T-helper 2 cell treated with Interferon-gamma antibody and Interleukin-4, amounts not matched to agents 5 μg/mL and 100 μg/mL, for 36 hours (primary cell): ENCODE measurements at regions not wholly inside any gene's neighbourhood (a gene's known extent, or its start where the extent isn't known, plus 50 kb on each side); places are given as distances from the start of the nearest gene placed in this dataset.

ENCODE experiments used
- DNase-seq: peaks from one replicate; pipeline ENCODE4 v3.0.0; 2021; ENCODE audit warnings: low spot score
- H3K27ac Mint-ChIP-seq: one replicate; pipeline ENCODE4 v1.8.0; 2021; ENCODE audit warnings: mild to moderate bottlenecking, mixed read lengths
- H3K27me3 Mint-ChIP-seq: one replicate; pipeline ENCODE4 v1.8.0; 2021; ENCODE audit warnings: low read depth, mixed read lengths
- H3K36me3 Mint-ChIP-seq: one replicate; pipeline ENCODE4 v1.8.0; 2021; ENCODE audit warnings: low read depth, mixed read lengths
- H3K4me1 Mint-ChIP-seq: one replicate; pipeline ENCODE4 v1.8.0; 2021; ENCODE audit warnings: low read depth, mixed read lengths
- H3K4me3 Mint-ChIP-seq: one replicate; pipeline ENCODE4 v1.8.0; 2022; ENCODE audit warnings: mild to moderate bottlenecking, moderate library complexity, mixed read lengths
- H3K9me3 Mint-ChIP-seq: one replicate; pipeline ENCODE4 v1.8.0; 2021; ENCODE audit warnings: mixed read lengths

- no peaks in the 10 kb centered on the region for H3K9me3 Mint-ChIP-seq
- no peaks in the 10 kb centered on the region for H3K36me3 Mint-ChIP-seq
- H3K27me3 Mint-ChIP-seq: peaks cover 2% of the 10 kb centered on the region
- DNase-seq: no peak
- no peaks in the 10 kb centered on the region for H3K4me1 Mint-ChIP-seq
- no peak overlapping the region for H3K27ac Mint-ChIP-seq
- H3K4me3 Mint-ChIP-seq: no peak overlapping the region
Measured at GRCh38 chr16:80176114-80176513, 364.7 kb upstream of the DYNLRB2 start.

GRCh38 chr16:80175011-80175410 lies 365.8 kb upstream of the DYNLRB2 start:
- H3K27me3 Mint-ChIP-seq: peaks cover 2% of the 10 kb centered on the region
- no peaks in the 10 kb centered on the region for H3K9me3 Mint-ChIP-seq
- H3K4me3 Mint-ChIP-seq: no peak overlapping the region
- no peak overlapping the region for H3K27ac Mint-ChIP-seq
- no peak for DNase-seq
- H3K36me3 Mint-ChIP-seq: no peaks in the 10 kb centered on the region
- no peaks in the 10 kb centered on the region for H3K4me1 Mint-ChIP-seq

DNA sequence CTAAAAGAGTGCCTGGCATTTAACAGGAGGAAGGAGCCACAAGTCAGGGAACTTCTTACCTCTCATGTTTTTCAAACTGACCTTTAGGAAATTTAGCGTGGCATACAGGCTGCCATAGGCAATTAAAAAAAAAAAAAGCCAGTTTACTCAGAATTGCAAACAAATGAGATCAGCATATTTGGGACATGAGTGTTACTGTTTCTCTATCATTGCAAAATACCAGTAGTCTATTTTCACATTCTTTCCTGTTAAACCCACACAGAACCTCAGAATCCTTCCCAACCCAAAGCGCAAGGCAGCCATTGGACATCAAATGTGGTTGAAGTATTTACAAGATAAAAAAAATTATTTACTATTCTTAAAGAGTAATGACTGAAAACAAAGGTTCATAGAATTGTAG lies 366.4 kb upstream of the DYNLRB2 start:
- Mint-ChIP-seq H3K4me3 (no peak overlapping the region), H3K4me1 (no peaks in the 10 kb centered on the region), H3K36me3 (no peaks in the 10 kb centered on the region), H3K9me3 (no peaks in the 10 kb centered on the region), H3K27me3 (peaks cover 2% of the 10 kb centered on the region), H3K27ac (no peak overlapping the region)
- DNase-seq: no peak

DNA sequence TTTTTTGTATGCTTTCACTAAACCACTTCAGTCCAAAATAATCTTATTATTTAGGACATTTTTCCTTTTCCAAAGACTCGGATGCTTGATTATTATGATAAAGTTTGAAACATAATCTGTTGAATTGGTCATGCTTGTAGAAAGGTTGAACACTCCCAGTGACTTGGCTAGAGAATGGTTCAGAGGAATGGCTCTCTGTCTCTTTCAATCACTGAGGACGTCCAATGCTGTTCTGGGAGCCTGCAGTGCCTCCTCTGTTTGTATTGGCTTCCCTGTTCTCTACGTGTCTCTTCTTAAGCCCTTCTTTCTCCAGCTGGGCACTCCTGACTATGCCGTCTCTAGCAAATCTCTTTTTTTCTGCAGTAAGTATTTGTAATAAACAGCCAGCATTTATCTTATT lies 369.0 kb upstream of the DYNLRB2 start:
- Mint-ChIP-seq H3K36me3 (no peaks in the 10 kb centered on the region), H3K27ac (no peak overlapping the region), H3K9me3 (no peaks in the 10 kb centered on the region), H3K4me3 (no peak overlapping the region), H3K4me1 (no peaks in the 10 kb centered on the region), H3K27me3 (no peaks in the 10 kb centered on the region)
- DNase-seq: no peak

DNA sequence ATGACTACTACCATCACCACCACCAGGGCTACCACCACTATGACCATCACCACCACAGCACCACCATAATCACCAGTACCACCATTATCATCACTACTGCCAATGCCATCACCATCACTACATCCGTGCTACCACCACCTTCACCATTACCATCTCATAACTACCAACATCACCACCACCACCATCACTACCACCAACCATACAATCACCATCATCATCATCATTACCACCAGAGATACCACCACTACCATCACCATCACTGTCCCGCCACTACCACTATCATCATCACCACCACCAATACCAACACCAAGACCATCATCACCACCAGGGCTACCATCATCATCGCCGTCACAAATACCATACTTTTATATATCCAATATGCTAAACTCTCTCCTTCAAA lies 369.6 kb upstream of the DYNLRB2 start:
- Mint-ChIP-seq H3K4me1 (no peaks in the 10 kb centered on the region), H3K36me3 (no peaks in the 10 kb centered on the region), H3K4me3 (no peak overlapping the region), H3K9me3 (no peaks in the 10 kb centered on the region), H3K27ac (no peak overlapping the region), H3K27me3 (no peaks in the 10 kb centered on the region)
- DNase-seq: no peak

DNA sequence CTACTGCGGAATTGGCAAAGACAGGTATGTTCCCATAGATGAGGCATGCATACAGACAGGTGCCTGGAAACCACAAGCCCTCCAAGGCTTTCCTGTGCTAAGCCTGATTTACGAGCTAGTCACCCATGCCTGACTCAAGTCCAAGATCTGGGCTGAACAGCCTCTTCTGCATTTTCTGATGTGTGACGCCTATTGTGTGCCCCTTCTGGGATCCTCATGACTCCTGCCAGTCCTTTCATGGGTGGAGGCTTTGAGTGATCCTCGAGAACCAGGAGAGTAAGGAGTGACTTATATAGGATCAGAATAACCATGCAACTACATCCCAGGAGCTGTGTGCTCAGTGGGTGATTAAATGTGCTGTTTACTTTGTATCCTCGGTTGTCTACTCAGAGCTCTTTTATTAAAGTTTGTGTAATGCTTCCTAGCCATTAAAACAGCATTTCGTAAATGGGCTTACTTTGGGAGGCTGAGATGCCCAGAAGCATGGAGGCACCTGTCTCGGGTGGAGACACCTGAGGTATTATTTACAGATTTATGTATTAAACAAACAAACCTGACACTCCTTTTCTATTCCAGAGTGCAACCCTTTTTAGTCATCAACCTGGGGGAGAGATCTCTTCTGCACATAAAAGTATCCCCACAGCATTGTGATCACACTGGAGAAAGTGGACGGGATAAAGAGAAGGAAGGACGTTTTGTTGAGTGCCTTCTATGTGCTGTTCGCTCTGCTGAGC lies 373.0 kb upstream of the DYNLRB2 start:
- Mint-ChIP-seq H3K27me3 (no peaks in the 10 kb centered on the region), H3K9me3 (no peaks in the 10 kb centered on the region), H3K4me3 (no peak overlapping the region), H3K27ac (no peak overlapping the region), H3K36me3 (no peaks in the 10 kb centered on the region), H3K4me1 (no peaks in the 10 kb centered on the region)
- no peak for DNase-seq

DNA sequence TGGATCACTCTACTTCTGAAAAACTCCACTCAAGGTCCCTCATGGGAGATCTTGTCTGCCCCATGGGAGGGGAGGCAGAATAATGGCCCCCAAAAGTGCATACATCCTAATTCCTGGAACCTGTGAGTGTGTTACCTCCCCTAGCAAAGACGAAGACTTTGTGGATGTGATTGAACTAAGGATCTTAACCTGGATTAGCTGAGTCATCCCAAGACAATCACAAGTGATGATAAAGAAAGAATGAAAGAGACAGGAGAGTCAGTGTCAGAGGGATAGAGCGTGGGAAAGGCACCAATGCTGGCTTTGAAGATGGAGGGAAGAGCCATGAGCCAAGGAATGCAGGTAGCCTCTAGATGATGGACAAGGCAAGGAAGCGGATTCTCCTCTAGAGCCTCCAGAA lies 374.7 kb upstream of the DYNLRB2 start:
- Mint-ChIP-seq H3K27ac (no peak overlapping the region), H3K4me3 (no peak overlapping the region), H3K9me3 (no peaks in the 10 kb centered on the region), H3K4me1 (no peaks in the 10 kb centered on the region), H3K27me3 (no peaks in the 10 kb centered on the region), H3K36me3 (no peaks in the 10 kb centered on the region)
- DNase-seq: no peak

DNA sequence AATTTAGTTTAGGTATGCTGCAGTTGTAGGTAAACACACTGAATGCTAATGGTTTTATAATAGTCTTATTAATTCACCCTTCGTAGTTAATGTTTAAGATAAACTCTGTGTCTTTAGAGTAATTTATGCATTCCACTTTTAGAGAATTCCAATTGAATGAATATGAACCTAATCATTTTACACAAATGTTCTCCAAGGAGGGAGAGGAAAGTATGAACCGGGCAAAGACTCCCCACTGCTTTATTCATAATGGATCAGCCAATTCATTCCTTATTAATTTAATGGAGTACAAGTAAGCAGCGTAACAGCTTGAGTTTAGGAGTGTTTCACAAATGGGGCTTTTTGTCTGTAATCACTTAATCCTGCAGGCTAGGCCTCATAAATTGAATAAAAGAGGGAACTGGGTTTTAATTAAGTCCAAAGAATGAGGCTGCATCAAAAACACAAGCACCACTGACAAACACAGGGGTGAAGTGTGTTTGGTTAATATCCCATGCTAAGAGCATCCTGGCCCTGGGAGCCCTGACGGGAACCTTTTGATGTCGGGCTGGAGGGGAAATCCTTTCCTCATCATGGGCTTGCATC lies 375.7 kb upstream of the DYNLRB2 start:
- no peaks in the 10 kb centered on the region for H3K4me1 Mint-ChIP-seq
- no peaks in the 10 kb centered on the region for H3K27me3 Mint-ChIP-seq
- no peaks in the 10 kb centered on the region for H3K36me3 Mint-ChIP-seq
- no peak overlapping the region for H3K27ac Mint-ChIP-seq
- H3K9me3 Mint-ChIP-seq: no peaks in the 10 kb centered on the region
- DNase-seq: no peak
- H3K4me3 Mint-ChIP-seq: no peak overlapping the region

DNA sequence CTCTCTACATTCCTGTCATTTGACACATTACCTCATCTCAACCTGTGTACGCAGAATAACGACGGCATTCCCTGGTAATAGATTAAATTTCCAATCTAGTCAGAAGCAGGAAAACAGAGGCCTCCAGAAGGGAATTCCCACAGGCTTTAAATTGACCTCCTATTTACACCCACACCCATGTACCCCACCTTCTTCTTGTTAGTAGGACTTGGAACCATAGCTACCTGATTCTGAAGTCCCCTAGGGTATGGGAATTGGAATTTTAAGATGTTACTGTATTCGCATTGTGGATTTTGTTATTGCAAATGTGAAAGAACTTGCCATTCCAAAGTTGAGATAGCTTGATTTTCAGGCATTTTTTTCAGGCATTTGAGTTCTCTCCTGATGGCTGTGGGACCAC lies 377.5 kb upstream of the DYNLRB2 start:
- Mint-ChIP-seq H3K27me3 (no peaks in the 10 kb centered on the region), H3K9me3 (no peaks in the 10 kb centered on the region), H3K36me3 (no peaks in the 10 kb centered on the region), H3K4me3 (no peak overlapping the region), H3K4me1 (no peaks in the 10 kb centered on the region), H3K27ac (no peak overlapping the region)
- DNase-seq: no peak

DNA sequence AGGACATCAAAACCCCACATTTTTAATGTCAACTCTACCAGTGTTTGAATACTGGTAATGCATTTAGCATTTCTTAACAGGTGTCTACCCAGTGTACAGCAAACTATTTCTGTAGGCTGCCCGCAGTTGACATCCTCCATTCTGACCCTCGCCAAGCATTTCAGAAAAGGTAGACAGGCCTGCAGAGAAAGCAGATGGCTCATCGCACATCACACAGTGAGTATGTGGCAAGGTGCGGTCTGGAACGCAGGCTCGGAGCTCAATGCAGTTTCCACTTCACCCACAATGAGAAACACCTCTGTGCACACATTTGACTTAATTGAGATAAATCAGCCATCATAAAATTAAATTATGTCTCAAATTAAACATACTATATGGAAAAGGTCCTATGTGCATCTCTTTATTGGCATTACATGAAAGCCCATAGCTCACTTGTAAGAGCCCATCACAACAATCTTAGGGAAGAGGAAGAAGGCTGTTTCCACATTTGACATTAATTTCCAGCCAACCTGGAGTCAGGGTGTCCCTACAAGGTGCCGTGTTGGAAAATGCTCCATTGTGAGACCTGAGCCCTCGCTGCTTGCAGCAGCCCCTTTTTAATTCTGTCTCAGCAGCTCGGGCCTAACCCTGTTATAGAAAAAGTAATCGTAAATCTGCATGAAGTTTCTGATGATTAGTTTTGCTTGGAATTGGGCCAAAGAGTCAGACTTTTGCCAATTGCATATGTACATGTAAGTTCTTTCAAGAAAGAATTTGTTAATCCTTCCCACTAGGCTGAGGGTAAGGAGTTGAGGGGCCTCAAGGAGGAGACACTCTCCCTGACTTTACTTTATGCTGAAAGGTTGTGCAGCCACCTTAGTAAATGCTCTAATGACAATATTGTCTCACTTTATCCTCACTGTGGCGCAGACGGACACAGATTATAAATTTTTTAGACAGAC lies 378.7 kb upstream of the DYNLRB2 start:
- Mint-ChIP-seq H3K9me3 (no peaks in the 10 kb centered on the region), H3K4me1 (no peaks in the 10 kb centered on the region), H3K4me3 (no peak overlapping the region), H3K27ac (no peak overlapping the region), H3K36me3 (no peaks in the 10 kb centered on the region), H3K27me3 (no peaks in the 10 kb centered on the region)
- no peak for DNase-seq

GRCh38 chr16:80158766-80159165 lies 382.0 kb upstream of the DYNLRB2 start:
- Mint-ChIP-seq H3K27me3 (no peaks in the 10 kb centered on the region), H3K9me3 (no peaks in the 10 kb centered on the region), H3K36me3 (no peaks in the 10 kb centered on the region), H3K4me3 (no peak overlapping the region), H3K27ac (no peak overlapping the region), H3K4me1 (no peaks in the 10 kb centered on the region)
- no peak for DNase-seq

DNA sequence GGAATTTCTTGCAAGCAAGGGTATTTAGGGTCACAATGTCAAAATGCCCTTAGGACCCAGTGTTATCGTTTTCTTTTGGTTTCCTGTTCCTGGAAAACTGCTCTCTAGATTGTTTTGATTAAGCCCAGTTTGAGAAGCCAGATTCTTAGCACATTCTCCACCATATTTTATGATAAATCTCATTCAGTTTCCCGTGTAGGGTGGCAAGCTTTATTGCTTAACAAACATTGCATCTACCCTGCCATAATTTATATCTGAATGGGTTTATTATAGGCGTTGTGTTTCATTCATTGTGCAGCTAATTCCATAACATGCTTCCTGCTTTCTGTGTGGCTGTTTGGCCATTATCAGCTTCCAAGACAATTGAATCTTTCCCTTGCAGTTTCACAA lies 389.1 kb upstream of the DYNLRB2 start:
- Mint-ChIP-seq H3K27ac (no peak overlapping the region), H3K9me3 (no peaks in the 10 kb centered on the region), H3K4me3 (no peak overlapping the region), H3K27me3 (peaks cover 2% of the 10 kb centered on the region), H3K36me3 (no peaks in the 10 kb centered on the region), H3K4me1 (no peaks in the 10 kb centered on the region)
- DNase-seq: no peak

GRCh38 chr16:80150978-80151721 lies 389.6 kb upstream of the DYNLRB2 start:
- no peak for DNase-seq
- Mint-ChIP-seq H3K36me3 (no peaks in the 10 kb centered on the region), H3K9me3 (no peaks in the 10 kb centered on the region), H3K4me1 (no peaks in the 10 kb centered on the region), H3K27me3 (peaks cover 2% of the 10 kb centered on the region), H3K4me3 (no peak overlapping the region), H3K27ac (no peak overlapping the region)

DNA sequence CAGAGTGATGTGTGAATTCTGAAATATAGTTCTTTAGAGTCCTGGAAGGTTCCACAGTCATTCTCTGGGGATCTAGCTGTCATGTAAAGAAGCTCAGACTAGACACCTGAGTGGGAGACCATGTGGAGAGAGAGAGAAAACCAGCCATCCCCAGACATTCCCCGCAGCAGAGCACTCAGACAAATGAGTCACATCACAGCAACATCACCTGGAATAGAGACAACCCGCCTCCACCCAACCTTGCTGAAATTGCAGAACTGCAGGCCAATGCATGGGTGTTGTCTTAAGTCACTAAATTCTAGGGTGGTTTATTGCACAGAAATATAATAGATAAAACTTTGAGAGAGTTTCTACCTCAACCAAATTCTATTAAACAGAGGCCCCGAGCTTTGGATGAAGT lies 392.0 kb upstream of the DYNLRB2 start:
- H3K4me3 Mint-ChIP-seq: no peak overlapping the region
- DNase-seq: no peak
- H3K4me1 Mint-ChIP-seq: no peaks in the 10 kb centered on the region
- H3K27me3 Mint-ChIP-seq: peaks cover 2% of the 10 kb centered on the region
- no peak overlapping the region for H3K27ac Mint-ChIP-seq
- H3K36me3 Mint-ChIP-seq: no peaks in the 10 kb centered on the region
- H3K9me3 Mint-ChIP-seq: no peaks in the 10 kb centered on the region
